ENCODE measurements at regions not wholly inside any gene's neighbourhood (a gene's known extent, or its start where the extent isn't known, plus 50 kb on each side); places are given as distances from the start of the nearest gene placed in this dataset.
"Not testable (repeated sequence)": the region's sequence is repeated elsewhere in the genome, so short reads cannot be mapped to it uniquely, and the experiment has no call there.

GRCh38 chr4:12471193-12471592 is 1012.9 kb downstream of the RAB28 start:
- intact Hi-C loops (cut with micrococcal nuclease; ENCODE audit: unreplicated experiment) = no loop called here
- no peaks in the 10 kb centered on the region for H3K27me3 ChIP-seq (replicated peaks; ENCODE audit: insufficient read depth, low read depth, low read length, poor library complexity)
- CTCF ChIA-PET = no interaction called here
- H3K9me3 ChIP-seq (ENCODE audit: low read depth, low read length, poor library complexity, severe bottlenecking) = peaks cover 20% of the 10 kb centered on the region
- POLR2A ChIA-PET (ENCODE audit: low non-redundant PET) = no interaction called here
- H3K27ac ChIP-seq (ENCODE audit: low read depth, low read length, poor library complexity, severe bottlenecking) = no peak overlapping the region
- H3K36me3 ChIP-seq (ENCODE audit: insufficient read depth, low read length, poor library complexity, severe bottlenecking) = no peaks in the 10 kb centered on the region
- BruUV-seq (replicated peaks) = no TSS peak
- H3K4me3 ChIP-seq (ENCODE audit: low read depth, low read length, poor library complexity, severe bottlenecking) = no peak overlapping the region
- no peak for DNase-seq (ENCODE audit: low spot score)
- no peaks in the 10 kb centered on the region for H3K4me1 ChIP-seq (ENCODE audit: insufficient read depth, low read length, poor library complexity, severe bottlenecking)
- no peak for TF ChIP-seq CTCF (conservative IDR thresholded peaks at IDR 0.05; ENCODE audit: low read depth, low read length)
- no peak for TF ChIP-seq EZH2 (IDR thresholded peaks at IDR 0.05; ENCODE audit: borderline replicate concordance, low read depth, low read length, poor library complexity, severe bottlenecking)

- H3K4me3 ChIP-seq (ENCODE audit: low read depth, low read length, poor library complexity, severe bottlenecking); DNase-seq (ENCODE audit: low spot score); CTCF ChIA-PET; H3K27me3 ChIP-seq (replicated peaks; ENCODE audit: insufficient read depth, low read depth, low read length, poor library complexity); BruUV-seq (replicated peaks); H3K9me3 ChIP-seq (ENCODE audit: low read depth, low read length, poor library complexity, severe bottlenecking); POLR2A ChIA-PET (ENCODE audit: low non-redundant PET); H3K27ac ChIP-seq (ENCODE audit: low read depth, low read length, poor library complexity, severe bottlenecking); H3K36me3 ChIP-seq (ENCODE audit: insufficient read depth, low read length, poor library complexity, severe bottlenecking); intact Hi-C loops (cut with micrococcal nuclease; ENCODE audit: unreplicated experiment); H3K4me1 ChIP-seq (ENCODE audit: insufficient read depth, low read length, poor library complexity, severe bottlenecking): not testable (repeated sequence)
These were observed 1022.6 kb downstream of the RAB28 start for GRCh38 chr4:12461576-12461975.

- ChIA-PET CTCF (no interaction called here), POLR2A (ENCODE audit: low non-redundant PET) (no interaction called here)
- Histone ChIP-seq H3K27me3 (replicated peaks; ENCODE audit: insufficient read depth, low read depth, low read length, poor library complexity) (no peaks in the 10 kb centered on the region), H3K4me3 (ENCODE audit: low read depth, low read length, poor library complexity, severe bottlenecking) (no peak overlapping the region), H3K4me1 (ENCODE audit: insufficient read depth, low read length, poor library complexity, severe bottlenecking) (no peaks in the 10 kb centered on the region), H3K9me3 (ENCODE audit: low read depth, low read length, poor library complexity, severe bottlenecking) (no peaks in the 10 kb centered on the region), H3K27ac (ENCODE audit: low read depth, low read length, poor library complexity, severe bottlenecking) (no peak overlapping the region), H3K36me3 (ENCODE audit: insufficient read depth, low read length, poor library complexity, severe bottlenecking) (no peaks in the 10 kb centered on the region)
- intact Hi-C loops (cut with micrococcal nuclease; ENCODE audit: unreplicated experiment) = no loop called here
- BruUV-seq (replicated peaks) = no TSS peak
- DNase-seq (ENCODE audit: low spot score) = no peak
- no peak for TF ChIP-seq EZH2 (IDR thresholded peaks at IDR 0.05; ENCODE audit: borderline replicate concordance, low read depth, low read length, poor library complexity, severe bottlenecking)
- TF ChIP-seq CTCF (conservative IDR thresholded peaks at IDR 0.05; ENCODE audit: low read depth, low read length) = no peak
These were observed 1025.0 kb downstream of the RAB28 start for GRCh38 chr4:12459126-12459525.

- intact Hi-C loops (cut with micrococcal nuclease; ENCODE audit: unreplicated experiment) = no loop called here
- TF ChIP-seq CTCF (conservative IDR thresholded peaks at IDR 0.05; ENCODE audit: low read depth, low read length) (no peak), EZH2 (IDR thresholded peaks at IDR 0.05; ENCODE audit: borderline replicate concordance, low read depth, low read length, poor library complexity, severe bottlenecking) (no peak)
- BruUV-seq (replicated peaks) = no TSS peak
- ChIA-PET CTCF (no interaction called here), POLR2A (ENCODE audit: low non-redundant PET) (no interaction called here)
- no peaks in the 10 kb centered on the region for H3K4me1 ChIP-seq (ENCODE audit: insufficient read depth, low read length, poor library complexity, severe bottlenecking)
- H3K9me3 ChIP-seq (ENCODE audit: low read depth, low read length, poor library complexity, severe bottlenecking) = peaks cover 4% of the 10 kb centered on the region
- H3K36me3 ChIP-seq (ENCODE audit: insufficient read depth, low read length, poor library complexity, severe bottlenecking) = no peaks in the 10 kb centered on the region
- H3K27me3 ChIP-seq (replicated peaks; ENCODE audit: insufficient read depth, low read depth, low read length, poor library complexity) = no peaks in the 10 kb centered on the region
- H3K27ac ChIP-seq (ENCODE audit: low read depth, low read length, poor library complexity, severe bottlenecking) = no peak overlapping the region
- H3K4me3 ChIP-seq (ENCODE audit: low read depth, low read length, poor library complexity, severe bottlenecking) = no peak overlapping the region
- no peak for DNase-seq (ENCODE audit: low spot score)
These were observed 1025.5 kb downstream of the RAB28 start for GRCh38 chr4:12458621-12459020.

Measured in A673 (cell line).